ENCODE measurements at regions not wholly inside any gene's neighbourhood (a gene's known extent, or its start where the extent isn't known, plus 50 kb on each side); places are given as distances from the start of the nearest gene placed in this dataset.

DNA sequence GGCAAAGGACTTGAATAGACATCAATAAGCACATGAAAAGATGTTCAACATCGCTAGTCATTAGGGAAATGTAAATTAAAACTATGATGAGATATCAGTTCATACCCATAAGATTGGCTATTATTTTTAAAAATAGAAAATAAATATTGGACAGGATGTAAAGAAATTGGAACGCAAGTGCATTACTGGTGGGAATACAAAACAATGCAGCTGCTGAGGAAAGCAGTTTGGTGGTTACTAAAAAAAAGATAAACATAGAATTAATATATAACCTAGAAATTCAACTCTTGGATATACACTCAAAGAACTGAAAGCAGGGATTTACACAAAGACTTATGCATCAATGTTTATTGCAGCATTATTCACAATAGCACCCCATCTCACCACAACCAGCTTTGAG, 174.5 kb upstream of the NDUFV2 start (continued):
- TF ChIP-seq SIN3A (conservative IDR thresholded peaks at IDR 0.05 in 1 of 2, IDR thresholded peaks at IDR 0.05 in 1 of 2; ENCODE audit: low read depth in 1 of 2, low read length in 2 of 2), result no peak

Measured in H1 (cell line).